Aorta (tissue), 5 donors: ENCODE measurements at regions not wholly inside any gene's neighbourhood (a gene's known extent, or its start where the extent isn't known, plus 50 kb on each side); places are given as distances from the start of the nearest gene placed in this dataset.

Source experiments
- ATAC-seq: fragments of 200-7000 bp; cut with Tn5 transposase; one replicate; pipeline ENCODE4 v1.9.1; 2022; ENCODE audit warnings: moderate library complexity; ENCODE audit not compliant: low FRiP score
- DNase-seq, 2 donors: peaks; one replicate each; pipeline ENCODE4 v3.0.0-alpha.2; 2020
- H3K27ac ChIP-seq, 2 donors: one replicate each; pipeline ENCODE4 v1.5.1; 2013; ENCODE audit warnings: low read length in 2 of 2, mild to moderate bottlenecking in 2 of 2, moderate library complexity in 2 of 2, control low read depth in 1 of 2, inconsistent platforms in 1 of 2, low read depth in 1 of 2
- H3K27me3 ChIP-seq, 2 donors: one replicate each; pipeline ENCODE4 v1.6.1; 2013; ENCODE audit warnings: control low read depth in 1 of 2, low read length in 1 of 2, mild to moderate bottlenecking in 1 of 2, moderate library complexity in 1 of 2; ENCODE audit not compliant: insufficient read depth in 2 of 2, control insufficient read depth in 1 of 2
- H3K36me3 ChIP-seq, 2 donors: one replicate each; pipeline ENCODE4 v1.6.1; 2013; ENCODE audit warnings: control low read depth in 1 of 2, low read length in 1 of 2, mild to moderate bottlenecking in 1 of 2; ENCODE audit not compliant: insufficient read depth in 2 of 2, control insufficient read depth in 1 of 2
- H3K4me1 ChIP-seq, 2 donors: one replicate each; pipeline ENCODE4 v1.6.1; 2013; ENCODE audit warnings: low read length in 2 of 2, control low read depth in 1 of 2, mild to moderate bottlenecking in 1 of 2, moderate library complexity in 1 of 2; ENCODE audit not compliant: insufficient read depth in 2 of 2, control insufficient read depth in 1 of 2
- H3K4me3 ChIP-seq, 2 donors: one replicate each; pipeline ENCODE4 v1.5.1; 2013; ENCODE audit warnings: low read length in 2 of 2, control low read depth in 1 of 2, mild to moderate bottlenecking in 1 of 2
- H3K9me3 ChIP-seq: one replicate; pipeline ENCODE4 v1.6.1; 2013; ENCODE audit warnings: mild to moderate bottlenecking, low read length; ENCODE audit not compliant: control insufficient read depth
- WGBS, 2 donors: extraction: QIAGEN DNeasy Blood & Tissue Kit; methylation state at CpG; one replicate each; pipeline ENCODE4 v1.1.7; 2013; 5-methylcytosine and 5-hydroxymethylcytosine counted together
- intact Hi-C, 2 donors: fragments of 100-400 bp; cut with DNase I; formaldehyde crosslinking; loops; one replicate each; pipeline versions ENCODE4 v1.14.2 to v1.15.0; 2022
- donor health status: healthy with polysubstance abuse.
- donor health status: Bipolar disorder and iron deficiency.
- donor health status: DM: no; HTN: no; CAD: no.
- donor health status: DM: no; HTN: no; CAD: no.
- donor health status: DM: yes; HTN: yes; CAD: no.

GRCh38 chr6:86563197-86563596 is 374.1 kb upstream of the HTR1E start:
- H3K4me3 ChIP-seq: no peak overlapping the region
- H3K27me3 ChIP-seq: no peaks in the 10 kb centered on the region
- H3K27ac ChIP-seq: no peak overlapping the region
- intact Hi-C loops: no loop called here
- H3K4me1 ChIP-seq: no peaks in the 10 kb centered on the region
- no peak for ATAC-seq
- no peaks in the 10 kb centered on the region for H3K36me3 ChIP-seq
- 76 to 78% methylated on average over 1 of the region's 1 CpG for WGBS, 2 donors
- no peaks in the 10 kb centered on the region for H3K9me3 ChIP-seq
- no peak for DNase-seq

GRCh38 chr6:86558318-86558717 is 379.0 kb upstream of the HTR1E start:
- 69 to 74% methylated on average over 2 of the region's 2 CpGs for WGBS, 2 donors
- H3K27ac ChIP-seq: no peak overlapping the region

GRCh38 chr6:86537292-86537861 is 400.0 kb upstream of the HTR1E start:
- H3K27ac ChIP-seq: no peak overlapping the region
- H3K9me3 ChIP-seq: peaks cover 1% of the 10 kb centered on the region
- H3K4me3 ChIP-seq: no peak overlapping the region
- H3K36me3 ChIP-seq: no peaks in the 10 kb centered on the region
- H3K27me3 ChIP-seq: peaks cover 0 to 1% of the 10 kb centered on the region in 2 donors
- 66 to 68% methylated on average over 2 of the region's 2 CpGs for WGBS, 2 donors
- no peak for ATAC-seq
- intact Hi-C loops: no loop called here
- DNase-seq: no peak
- no peaks in the 10 kb centered on the region for H3K4me1 ChIP-seq

More at GRCh38 chr6:86558318-86558717, 379.0 kb upstream of the HTR1E start:
- Histone ChIP-seq H3K4me3 (no peak overlapping the region), H3K27me3 (no peaks in the 10 kb centered on the region), H3K36me3 (no peaks in the 10 kb centered on the region), H3K4me1 (no peaks in the 10 kb centered on the region), H3K9me3 (no peaks in the 10 kb centered on the region)
- DNase-seq: no peak
- intact Hi-C loops: no loop called here
- no peak for ATAC-seq

GRCh38 chr6:86536121-86536520 is 401.2 kb upstream of the HTR1E start:
- intact Hi-C loops: no loop called here
- ATAC-seq: no peak

GRCh38 chr6:86535100-86535499 is 402.2 kb upstream of the HTR1E start:
- no peak overlapping the region for H3K27ac ChIP-seq
- H3K36me3 ChIP-seq: no peaks in the 10 kb centered on the region
- H3K9me3 ChIP-seq: peaks cover 1% of the 10 kb centered on the region
- ATAC-seq (no peak), DNase-seq (no peak)
- intact Hi-C loops: no loop called here
- H3K4me1 ChIP-seq: no peaks in the 10 kb centered on the region
- no peak overlapping the region for H3K4me3 ChIP-seq
- WGBS, 2 donors: 9 to 20% methylated on average over 1 of the region's 1 CpG
- peaks cover 0 to 1% of the 10 kb centered on the region in 2 donors for H3K27me3 ChIP-seq

More at GRCh38 chr6:86536121-86536520, 401.2 kb upstream of the HTR1E start:
- H3K27me3 ChIP-seq: peaks cover 0 to 1% of the 10 kb centered on the region in 2 donors
- H3K9me3 ChIP-seq: peaks cover 1% of the 10 kb centered on the region
- H3K27ac ChIP-seq: no peak overlapping the region
- H3K36me3 ChIP-seq: no peaks in the 10 kb centered on the region
- no peak overlapping the region for H3K4me3 ChIP-seq
- no peaks in the 10 kb centered on the region for H3K4me1 ChIP-seq
- no peak for DNase-seq

GRCh38 chr6:86529635-86530034 is 407.7 kb upstream of the HTR1E start:
- DNase-seq (no peak), ATAC-seq (no peak)
- Histone ChIP-seq H3K27me3 (peaks cover 0 to 1% of the 10 kb centered on the region in 2 donors), H3K4me1 (no peaks in the 10 kb centered on the region), H3K27ac (no peak overlapping the region), H3K36me3 (no peaks in the 10 kb centered on the region), H3K4me3 (no peak overlapping the region), H3K9me3 (peaks cover 5% of the 10 kb centered on the region)
- intact Hi-C loops: no loop called here
- WGBS, 2 donors: 93 to 95% methylated on average over 1 of the region's 1 CpG

- no peak for DNase-seq
- peaks cover 5% of the 10 kb centered on the region for H3K9me3 ChIP-seq
- WGBS, 2 donors: 0% methylated on average over 1 of the region's 1 CpG
- no peak overlapping the region for H3K4me3 ChIP-seq
- intact Hi-C loops: no loop called here
- no peak for ATAC-seq
- H3K36me3 ChIP-seq: no peaks in the 10 kb centered on the region
- no peak overlapping the region for H3K27ac ChIP-seq
- no peaks in the 10 kb centered on the region for H3K4me1 ChIP-seq
- no peaks in the 10 kb centered on the region for H3K27me3 ChIP-seq
Measured at GRCh38 chr6:86526238-86526637, 411.1 kb upstream of the HTR1E start.

GRCh38 chr6:86516087-86516486 is 421.2 kb upstream of the HTR1E start:
- H3K36me3 ChIP-seq: no peaks in the 10 kb centered on the region
- H3K4me3 ChIP-seq: no peak overlapping the region
- intact Hi-C loops: no loop called here
- no peak overlapping the region for H3K27ac ChIP-seq
- 73 to 81% methylated on average over 4 of the region's 4 CpGs for WGBS, 2 donors
- no peaks in the 10 kb centered on the region for H3K27me3 ChIP-seq
- ATAC-seq (no peak), DNase-seq (no peak)
- peaks cover 1% of the 10 kb centered on the region for H3K9me3 ChIP-seq
- H3K4me1 ChIP-seq: no peaks in the 10 kb centered on the region

- H3K9me3 ChIP-seq: peaks cover 1% of the 10 kb centered on the region
- intact Hi-C loops: no loop called here
- H3K27ac ChIP-seq: no peak overlapping the region
- no peaks in the 10 kb centered on the region for H3K4me1 ChIP-seq
- no peaks in the 10 kb centered on the region for H3K36me3 ChIP-seq
- no peak overlapping the region for H3K4me3 ChIP-seq
- ATAC-seq: no peak
- H3K27me3 ChIP-seq: no peaks in the 10 kb centered on the region
- no peak for DNase-seq
Measured at GRCh38 chr6:86511962-86512361, 425.4 kb upstream of the HTR1E start.
